GM21447 (cell line): ENCODE measurements at regions not wholly inside any gene's neighbourhood (a gene's known extent, or its start where the extent isn't known, plus 50 kb on each side); places are given as distances from the start of the nearest gene placed in this dataset.

Experiments
- ATAC-seq: cut with Tn5 transposase; IDR thresholded peaks from one replicate; pipeline ENCODE4 v1.9.1; 2021; ENCODE audit not compliant: unreplicated experiment

GRCh38 chr5:74009502-74009901 lies 383.5 kb downstream of the ARHGEF28 start:
- ATAC-seq: no peak

GRCh38 chr5:74007193-74007592 lies 381.2 kb downstream of the ARHGEF28 start:
- no peak for ATAC-seq

GRCh38 chr5:73999297-73999696 lies 373.3 kb downstream of the ARHGEF28 start:
- ATAC-seq: no peak

DNA sequence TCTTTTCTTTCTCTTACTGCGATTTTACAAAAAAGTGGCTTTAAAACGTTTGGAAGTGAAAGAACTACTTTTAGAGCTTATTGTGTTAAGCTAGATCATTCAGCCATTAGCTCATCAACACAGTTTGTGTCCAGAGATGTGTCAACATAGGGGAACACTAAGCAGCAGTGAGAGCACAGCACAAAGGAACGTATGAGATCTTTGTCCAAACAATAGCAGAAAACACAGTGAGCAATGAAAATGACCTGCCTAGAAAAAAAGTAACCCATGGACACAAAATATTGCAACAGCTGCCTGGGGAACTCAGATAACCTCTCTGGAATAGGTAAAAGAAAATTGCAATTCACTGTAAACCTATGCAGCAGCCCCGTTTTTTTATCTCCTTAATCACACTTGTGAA lies 372.5 kb downstream of the ARHGEF28 start:
- no peak for ATAC-seq

GRCh38 chr5:73997960-73998359 lies 372.0 kb downstream of the ARHGEF28 start:
- no peak for ATAC-seq

GRCh38 chr5:73996151-73996755 lies 370.3 kb downstream of the ARHGEF28 start:
- no peak for ATAC-seq

DNA sequence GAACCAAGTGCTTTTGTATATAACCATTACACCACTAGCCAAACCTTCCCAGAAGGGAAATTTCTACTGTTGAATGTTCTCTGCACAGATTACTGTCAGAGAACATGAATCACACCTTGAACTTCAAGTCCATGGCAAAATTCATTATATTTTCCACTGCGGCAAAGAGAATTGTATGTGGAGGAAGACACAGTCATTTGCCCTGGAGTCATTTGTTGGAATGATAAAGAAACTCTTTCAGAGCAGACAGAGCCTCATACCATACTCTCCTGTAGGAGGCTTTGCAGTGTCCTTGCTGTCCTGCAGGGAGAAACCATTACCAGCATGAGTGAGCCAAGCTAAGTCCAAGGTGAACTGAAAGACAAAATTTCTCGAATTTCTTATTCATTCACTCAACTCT lies 369.0 kb downstream of the ARHGEF28 start:
- ATAC-seq: no peak
